Lung (tissue), 11 donors: ENCODE measurements at regions not wholly inside any gene's neighbourhood (a gene's known extent, or its start where the extent isn't known, plus 50 kb on each side); places are given as distances from the start of the nearest gene placed in this dataset.

Experiments used
- ATAC-seq: fragments of 200-7000 bp; cut with Tn5 transposase; one replicate; pipeline ENCODE4 v1.9.1; 2020; ENCODE audit warnings: moderate number of reproducible peaks; ENCODE audit not compliant: insufficient read depth, low FRiP score
- DNase-seq, 3 donors: peaks; one replicate each; pipeline ENCODE4 v3.0.0-alpha.2; 2013 to 2017
- H3K27ac ChIP-seq, 2 donors: one replicate each; pipeline ENCODE4 v1.5.1; 2013; ENCODE audit warnings: mild to moderate bottlenecking in 2 of 2, moderate library complexity in 2 of 2, control low read depth in 1 of 2, inconsistent platforms in 1 of 2, low read depth in 1 of 2, low read length in 1 of 2
- H3K27me3 ChIP-seq, 3 donors: one replicate each; pipeline ENCODE4 v1.5.1; 2013; ENCODE audit warnings: low read length in 2 of 3; ENCODE audit not compliant: control insufficient read depth in 3 of 3, insufficient read depth in 3 of 3
- H3K36me3 ChIP-seq, 4 donors: one replicate each; pipeline ENCODE4 v1.5.1; 2013; ENCODE audit warnings: low read length in 4 of 4, mild to moderate bottlenecking in 1 of 4, moderate library complexity in 1 of 4; ENCODE audit not compliant: control insufficient read depth in 4 of 4, insufficient read depth in 4 of 4
- H3K4me1 ChIP-seq, 5 donors: one replicate each; pipeline ENCODE4 v1.5.1; 2013; ENCODE audit warnings: low read length in 5 of 5, mild to moderate bottlenecking in 2 of 5, moderate library complexity in 1 of 5; ENCODE audit not compliant: control insufficient read depth in 5 of 5, insufficient read depth in 5 of 5
- H3K4me3 ChIP-seq: one replicate; pipeline ENCODE4 v1.5.1; 2013; ENCODE audit warnings: mild to moderate bottlenecking, control low read depth, moderate library complexity
- H3K9ac ChIP-seq, 2 donors: one replicate each; pipeline ENCODE4 v1.5.1; 2013; ENCODE audit warnings: low read length in 2 of 2, control low read depth in 1 of 2; ENCODE audit not compliant: insufficient read depth in 1 of 2
- H3K9me3 ChIP-seq, 4 donors: one replicate each; pipeline ENCODE4 v1.5.1; 2013; ENCODE audit warnings: low read length in 3 of 4, mild to moderate bottlenecking in 1 of 4, moderate library complexity in 1 of 4; ENCODE audit not compliant: control insufficient read depth in 4 of 4, insufficient read depth in 3 of 4
- WGBS, 2 donors: extraction: QIAGEN DNeasy Blood & Tissue Kit; methylation state at CpG; one replicate each; pipeline ENCODE4 v1.1.7; 2013; 5-methylcytosine and 5-hydroxymethylcytosine counted together
- TF ChIP-seq, protein P1 (sequence below): IDR thresholded peaks from 2 replicates; pipeline ENCODE4 v1.5.1; 2012; ENCODE audit warnings: mild to moderate bottlenecking; ENCODE audit errors: control extremely low read depth, extremely low read depth
- donor health status: control.
- donor health status: control.
- donor health status: Bipolar disorder and iron deficiency.
- donor health status: healthy.
- donor health status: DM: yes; HTN: yes; CAD: no.

DNA sequence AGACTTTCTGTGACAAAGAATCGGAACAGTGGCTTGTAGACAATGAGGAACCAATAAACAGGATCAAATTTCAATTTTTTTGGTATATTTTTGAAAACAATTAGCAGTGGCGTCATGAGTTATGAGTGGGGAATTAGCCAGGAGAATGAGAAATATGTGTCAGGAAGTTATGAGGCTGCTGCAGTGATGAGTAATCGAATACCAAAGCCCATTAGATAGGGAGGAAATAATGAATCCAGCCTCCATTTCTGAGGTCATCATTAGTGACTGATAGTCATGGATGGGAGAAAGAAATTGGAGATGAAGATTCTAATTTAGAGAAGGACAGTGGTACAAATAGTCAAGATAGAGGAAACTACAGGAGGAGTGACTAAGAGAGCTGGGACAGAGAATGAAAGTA is 673.1 kb upstream of the VRK2 start:
- no peak for DNase-seq
- no peaks in the 10 kb centered on the region for H3K36me3 ChIP-seq
- H3K27me3 ChIP-seq: no peaks in the 10 kb centered on the region
- ATAC-seq: no peak
- no peak overlapping the region for H3K9ac ChIP-seq
- no peaks in the 10 kb centered on the region for H3K9me3 ChIP-seq
- 78 to 81% methylated on average over 3 of the region's 3 CpGs for WGBS, 2 donors
- TF ChIP-seq, protein P1, sequence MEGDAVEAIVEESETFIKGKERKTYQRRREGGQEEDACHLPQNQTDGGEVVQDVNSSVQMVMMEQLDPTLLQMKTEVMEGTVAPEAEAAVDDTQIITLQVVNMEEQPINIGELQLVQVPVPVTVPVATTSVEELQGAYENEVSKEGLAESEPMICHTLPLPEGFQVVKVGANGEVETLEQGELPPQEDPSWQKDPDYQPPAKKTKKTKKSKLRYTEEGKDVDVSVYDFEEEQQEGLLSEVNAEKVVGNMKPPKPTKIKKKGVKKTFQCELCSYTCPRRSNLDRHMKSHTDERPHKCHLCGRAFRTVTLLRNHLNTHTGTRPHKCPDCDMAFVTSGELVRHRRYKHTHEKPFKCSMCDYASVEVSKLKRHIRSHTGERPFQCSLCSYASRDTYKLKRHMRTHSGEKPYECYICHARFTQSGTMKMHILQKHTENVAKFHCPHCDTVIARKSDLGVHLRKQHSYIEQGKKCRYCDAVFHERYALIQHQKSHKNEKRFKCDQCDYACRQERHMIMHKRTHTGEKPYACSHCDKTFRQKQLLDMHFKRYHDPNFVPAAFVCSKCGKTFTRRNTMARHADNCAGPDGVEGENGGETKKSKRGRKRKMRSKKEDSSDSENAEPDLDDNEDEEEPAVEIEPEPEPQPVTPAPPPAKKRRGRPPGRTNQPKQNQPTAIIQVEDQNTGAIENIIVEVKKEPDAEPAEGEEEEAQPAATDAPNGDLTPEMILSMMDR: no peak
- no peaks in the 10 kb centered on the region for H3K4me1 ChIP-seq
- no peak overlapping the region for H3K4me3 ChIP-seq
- no peak overlapping the region for H3K27ac ChIP-seq

DNA sequence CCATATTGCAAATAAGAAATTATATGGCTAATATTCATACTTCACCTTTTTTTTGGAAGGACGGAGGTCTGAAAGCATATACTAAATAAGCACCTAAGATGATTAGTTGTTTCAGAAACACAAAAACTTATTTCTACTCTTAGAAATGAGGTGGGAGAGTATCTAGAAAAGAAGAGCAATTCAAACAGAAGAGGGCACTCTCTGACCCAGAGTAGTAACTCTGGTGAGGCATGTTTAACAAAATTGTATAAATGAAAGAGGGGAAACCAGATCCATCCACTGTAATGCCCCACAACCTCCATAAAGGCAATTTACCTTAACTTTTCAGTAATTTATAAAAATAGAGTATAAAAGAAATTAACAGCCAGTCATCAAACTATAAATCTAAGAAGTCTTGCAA is 669.6 kb upstream of the VRK2 start:
- no peak overlapping the region for H3K9ac ChIP-seq
- H3K27ac ChIP-seq: no peak overlapping the region
- TF ChIP-seq, protein P1: no peak
- no peaks in the 10 kb centered on the region for H3K4me1 ChIP-seq
- H3K27me3 ChIP-seq: no peaks in the 10 kb centered on the region
- no peak for ATAC-seq
- DNase-seq: peak in 2 of 3 donors; percentile 9 to 29
- H3K36me3 ChIP-seq: no peaks in the 10 kb centered on the region
- no peaks in the 10 kb centered on the region for H3K9me3 ChIP-seq
- no peak overlapping the region for H3K4me3 ChIP-seq
- WGBS, 2 donors: 39 to 42% methylated on average over 1 of the region's 1 CpG

DNA sequence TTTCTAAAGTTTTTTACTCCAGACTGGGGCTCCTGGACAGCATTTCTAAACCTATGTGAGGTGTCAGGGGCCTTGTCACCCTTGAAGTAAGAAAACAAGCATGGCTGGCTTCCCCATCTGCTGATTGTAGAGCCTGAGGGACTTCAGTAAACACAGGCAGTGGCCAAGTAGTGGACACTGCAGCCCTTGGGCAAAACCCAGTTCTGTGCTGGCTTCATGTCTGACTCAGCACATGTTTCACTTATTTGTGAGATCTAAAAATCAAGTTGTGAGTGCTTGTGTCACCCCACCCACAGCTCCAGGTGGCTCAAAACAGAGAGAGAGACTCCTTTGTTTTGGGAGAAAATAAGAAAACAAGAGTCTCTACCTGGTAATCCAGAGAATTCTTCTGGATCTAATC is 660.3 kb upstream of the VRK2 start:
- no peak overlapping the region for H3K9ac ChIP-seq
- H3K36me3 ChIP-seq: no peaks in the 10 kb centered on the region
- ATAC-seq: no peak
- H3K4me3 ChIP-seq: no peak overlapping the region
- H3K27ac ChIP-seq: no peak overlapping the region
- TF ChIP-seq, protein P1: no peak
- peaks cover 0 to 10% (median 3%) of the 10 kb centered on the region in 4 donors for H3K9me3 ChIP-seq
- no peaks in the 10 kb centered on the region for H3K4me1 ChIP-seq
- DNase-seq: no peak
- no peaks in the 10 kb centered on the region for H3K27me3 ChIP-seq

DNA sequence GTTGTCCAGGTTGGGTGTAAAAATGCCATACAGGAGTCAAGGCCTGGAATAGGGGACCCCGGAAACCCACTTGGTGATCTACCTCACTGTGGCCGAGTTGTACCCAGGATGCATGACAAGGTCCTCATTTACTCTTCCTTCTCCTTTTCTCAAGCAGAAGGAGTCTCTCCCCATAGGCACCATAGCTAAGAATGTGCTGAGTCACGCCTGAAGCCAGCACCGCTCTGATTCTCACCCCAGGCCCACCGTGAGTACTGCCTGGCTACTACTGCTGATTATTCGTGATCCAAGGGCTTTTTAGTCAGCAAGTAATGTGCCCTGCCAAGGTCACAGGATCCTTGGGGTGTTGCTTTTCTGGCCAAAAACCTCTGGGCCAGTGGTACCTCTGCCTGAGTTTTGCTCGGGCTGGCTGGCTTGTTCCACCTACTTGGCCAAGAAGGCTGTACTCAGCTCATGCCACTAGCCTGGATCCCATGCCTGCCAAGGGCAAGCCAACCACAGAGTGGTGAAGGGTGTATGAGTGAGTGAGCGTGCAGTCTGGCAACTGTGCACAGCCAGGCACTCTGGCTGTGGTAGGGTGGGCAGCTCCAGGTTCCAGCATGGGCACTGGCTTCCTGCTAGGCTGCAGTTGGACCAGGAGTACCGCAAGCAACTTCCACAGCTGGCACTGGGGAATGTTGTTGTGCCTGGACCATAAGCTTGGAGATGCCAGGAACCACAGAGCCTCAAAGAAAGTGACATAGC is 650.1 kb upstream of the VRK2 start:
- ATAC-seq: no peak
- 45 to 68% methylated on average over 9 of the region's 9 CpGs for WGBS, 2 donors

More for the DNA sequence above, 650.1 kb upstream of the VRK2 start:
- H3K4me1 ChIP-seq: no peaks in the 10 kb centered on the region
- no peak overlapping the region for H3K9ac ChIP-seq
- H3K36me3 ChIP-seq: no peaks in the 10 kb centered on the region
- H3K4me3 ChIP-seq: no peak overlapping the region
- H3K27ac ChIP-seq: no peak overlapping the region
- peaks cover 0 to 8% (median 2%) of the 10 kb centered on the region in 4 donors for H3K9me3 ChIP-seq
- H3K27me3 ChIP-seq: no peaks in the 10 kb centered on the region
- TF ChIP-seq, protein P1: no peak
- no peak for DNase-seq
